ENCODE measurements at regions not wholly inside any gene's neighbourhood (a gene's known extent, or its start where the extent isn't known, plus 50 kb on each side); places are given as distances from the start of the nearest gene placed in this dataset.
"Not testable (repeated sequence)": the region's sequence is repeated elsewhere in the genome, so short reads cannot be mapped to it uniquely, and the experiment has no call there.

- in situ Hi-C loops (cut with MboI; ENCODE audit: low sequenced_read_pairs) = no loop called here
Measured at GRCh38 chr3:70658513-70659310, 346.3 kb upstream of the MDFIC2 start.

GRCh38 chr3:70657454-70657853 is 345.0 kb upstream of the MDFIC2 start:
- in situ Hi-C loops (cut with MboI; ENCODE audit: low sequenced_read_pairs) = no loop called here

GRCh38 chr3:70647823-70648222 is 335.4 kb upstream of the MDFIC2 start:
- in situ Hi-C loops (cut with MboI; ENCODE audit: low sequenced_read_pairs) = no loop called here

- in situ Hi-C loops (cut with MboI; ENCODE audit: low sequenced_read_pairs) = no loop called here
Measured at GRCh38 chr3:70647094-70647493, 334.7 kb upstream of the MDFIC2 start.

- in situ Hi-C loops (cut with MboI; ENCODE audit: low sequenced_read_pairs) = no loop called here
Measured at GRCh38 chr3:70646635-70647034, 334.2 kb upstream of the MDFIC2 start.

GRCh38 chr3:70640481-70640880 is 328.0 kb upstream of the MDFIC2 start:
- in situ Hi-C loops (cut with MboI; ENCODE audit: low sequenced_read_pairs) = no loop called here

GRCh38 chr3:70635301-70635700 is 322.9 kb upstream of the MDFIC2 start:
- in situ Hi-C loops (cut with MboI; ENCODE audit: low sequenced_read_pairs) = no loop called here

GRCh38 chr3:70631716-70632307 is 319.4 kb upstream of the MDFIC2 start:
- in situ Hi-C loops (cut with MboI; ENCODE audit: low sequenced_read_pairs) = no loop called here

- in situ Hi-C loops (cut with MboI; ENCODE audit: low sequenced_read_pairs) = no loop called here
Measured at GRCh38 chr3:70621451-70621850, 309.0 kb upstream of the MDFIC2 start.

- in situ Hi-C loops (cut with MboI; ENCODE audit: low sequenced_read_pairs) = no loop called here
Measured at GRCh38 chr3:70620956-70621355, 308.5 kb upstream of the MDFIC2 start.

- in situ Hi-C loops (cut with MboI; ENCODE audit: low sequenced_read_pairs) = no loop called here
Measured at GRCh38 chr3:70620367-70620766, 307.9 kb upstream of the MDFIC2 start.

- in situ Hi-C loops (cut with MboI; ENCODE audit: low sequenced_read_pairs) = no loop called here
Measured at GRCh38 chr3:70618151-70618550, 305.7 kb upstream of the MDFIC2 start.

- in situ Hi-C loops (cut with MboI; ENCODE audit: low sequenced_read_pairs) = not testable (repeated sequence)
Measured at GRCh38 chr3:70617349-70617748, 304.9 kb upstream of the MDFIC2 start.

- in situ Hi-C loops (cut with MboI; ENCODE audit: low sequenced_read_pairs) = no loop called here
Measured at GRCh38 chr3:70615286-70615685, 302.8 kb upstream of the MDFIC2 start.

- in situ Hi-C loops (cut with MboI; ENCODE audit: low sequenced_read_pairs) = no loop called here
Measured at GRCh38 chr3:70614111-70614510, 301.7 kb upstream of the MDFIC2 start.

GRCh38 chr3:70612920-70613319 is 300.5 kb upstream of the MDFIC2 start:
- in situ Hi-C loops (cut with MboI; ENCODE audit: low sequenced_read_pairs) = no loop called here

- in situ Hi-C loops (cut with MboI; ENCODE audit: low sequenced_read_pairs) = not testable (repeated sequence)
Measured at GRCh38 chr3:70611667-70612277, 299.3 kb upstream of the MDFIC2 start.

- in situ Hi-C loops (cut with MboI; ENCODE audit: low sequenced_read_pairs) = no loop called here
Measured at GRCh38 chr3:70608434-70608833, 296.0 kb upstream of the MDFIC2 start.

GRCh38 chr3:70607469-70607868 is 295.0 kb upstream of the MDFIC2 start:
- in situ Hi-C loops (cut with MboI; ENCODE audit: low sequenced_read_pairs) = no loop called here

GRCh38 chr3:70606018-70606417 is 293.6 kb upstream of the MDFIC2 start:
- in situ Hi-C loops (cut with MboI; ENCODE audit: low sequenced_read_pairs) = no loop called here

- in situ Hi-C loops (cut with MboI; ENCODE audit: low sequenced_read_pairs) = no loop called here
Measured at GRCh38 chr3:70603103-70603502, 290.7 kb upstream of the MDFIC2 start.

GRCh38 chr3:70597312-70597711 is 284.9 kb upstream of the MDFIC2 start:
- in situ Hi-C loops (cut with MboI; ENCODE audit: low sequenced_read_pairs) = no loop called here

Data from HL-60/S4 (cell line).